Hepatocyte (in vitro differentiated cells): ENCODE measurements at regions not wholly inside any gene's neighbourhood (a gene's known extent, or its start where the extent isn't known, plus 50 kb on each side); places are given as distances from the start of the nearest gene placed in this dataset.

Experiments used
- CTCF ChIP-seq: fragments of 200-600 bp; sonication (generic); IDR thresholded peaks from 2 replicates; pipeline ENCODE4 v1.5.1; 2016; ENCODE audit warnings: antibody characterized with exemption, mild to moderate bottlenecking; ENCODE audit not compliant: poor library complexity
- EZH2 ChIP-seq: fragments of 200-600 bp; sonication (generic); IDR thresholded peaks from 2 replicates; pipeline ENCODE4 v1.6.1; 2016; ENCODE audit warnings: antibody characterized with exemption, mild to moderate bottlenecking, borderline replicate concordance
- EZH2phosphoT487 ChIP-seq: fragments of 200-600 bp; sonication (generic); IDR thresholded peaks from one replicate; pipeline ENCODE4 v1.6.1; 2018; ENCODE audit warnings: antibody characterized with exemption, mild to moderate bottlenecking, low read depth, moderate library complexity; ENCODE audit not compliant: unreplicated experiment, severe bottlenecking

- TF ChIP-seq EZH2 (no peak), CTCF (no peak), EZH2phosphoT487 (no peak)
Observed at GRCh38 chr5:4447657-4448056, 692.5 kb upstream of the ADAMTS16 start.
